ENCODE measurements at regions not wholly inside any gene's neighbourhood (a gene's known extent, or its start where the extent isn't known, plus 50 kb on each side); places are given as distances from the start of the nearest gene placed in this dataset.

GRCh38 chr14:101049511-101049910 lies 146.0 kb upstream of the RTL1 start:
- DNase-seq, result no peak

GRCh38 chr14:101049942-101050341 lies 146.4 kb upstream of the RTL1 start:
- no peak for DNase-seq

- no peak for DNase-seq
Observed at GRCh38 chr14:101050901-101051490, 147.5 kb upstream of the RTL1 start.

- no peak for DNase-seq
Observed at GRCh38 chr14:101054671-101055070, 151.1 kb upstream of the RTL1 start.

GRCh38 chr14:101055106-101055662 lies 151.7 kb upstream of the RTL1 start:
- DNase-seq, result no peak

GRCh38 chr14:101055776-101056374 lies 152.4 kb upstream of the RTL1 start:
- DNase-seq, result no peak

GRCh38 chr14:101056446-101056845 lies 152.9 kb upstream of the RTL1 start:
- no peak for DNase-seq

- DNase-seq, result no peak
Observed at GRCh38 chr14:101057394-101057793, 153.9 kb upstream of the RTL1 start.

- no peak for DNase-seq
Observed at GRCh38 chr14:101058571-101058970, 155.0 kb upstream of the RTL1 start.

GRCh38 chr14:101060171-101060601 lies 156.7 kb upstream of the RTL1 start:
- no peak for DNase-seq

- no peak for DNase-seq
Observed at GRCh38 chr14:101061411-101062064, 158.0 kb upstream of the RTL1 start.

- DNase-seq, result no peak
Observed at GRCh38 chr14:101062065-101062450, 158.5 kb upstream of the RTL1 start.

GRCh38 chr14:101062601-101063000 lies 159.1 kb upstream of the RTL1 start:
- DNase-seq, result no peak

GRCh38 chr14:101063121-101063520 lies 159.6 kb upstream of the RTL1 start:
- DNase-seq, result no peak

- no peak for DNase-seq
Observed at GRCh38 chr14:101064121-101064661, 160.7 kb upstream of the RTL1 start.

- no peak for DNase-seq
Observed at GRCh38 chr14:101064718-101065117, 161.2 kb upstream of the RTL1 start.

- no peak for DNase-seq
Observed at GRCh38 chr14:101065246-101065645, 161.7 kb upstream of the RTL1 start.

- DNase-seq, result no peak
Observed at GRCh38 chr14:101065696-101066694, 162.5 kb upstream of the RTL1 start.

GRCh38 chr14:101066826-101067510 lies 163.4 kb upstream of the RTL1 start:
- no peak for DNase-seq

- DNase-seq, result no peak
Observed at GRCh38 chr14:101068313-101069227, 165.0 kb upstream of the RTL1 start.

- DNase-seq, result no peak
Observed at GRCh38 chr14:101069228-101069549, 165.7 kb upstream of the RTL1 start.
